GM21737 (cell line): ENCODE measurements at regions not wholly inside any gene's neighbourhood (a gene's known extent, or its start where the extent isn't known, plus 50 kb on each side); places are given as distances from the start of the nearest gene placed in this dataset.

Experiments used
- ATAC-seq: cut with Tn5 transposase; IDR thresholded peaks from one replicate; pipeline ENCODE4 v1.9.1; 2021; ENCODE audit warnings: mild to moderate bottlenecking, moderate library complexity; ENCODE audit not compliant: unreplicated experiment

- no peak for ATAC-seq
These were observed 670.6 kb downstream of the PTPRU start for GRCh38 chr1:29906927-29907326.

- no peak for ATAC-seq
These were observed 667.3 kb downstream of the PTPRU start for GRCh38 chr1:29903548-29904166.

GRCh38 chr1:29901624-29902325 is 665.5 kb downstream of the PTPRU start:
- ATAC-seq: no peak

- ATAC-seq: no peak
These were observed 664.4 kb downstream of the PTPRU start for GRCh38 chr1:29900712-29901111.

- ATAC-seq: no peak
These were observed 663.9 kb downstream of the PTPRU start for GRCh38 chr1:29900104-29900679.

GRCh38 chr1:29896791-29897714 is 660.7 kb downstream of the PTPRU start:
- ATAC-seq: no peak

- no peak for ATAC-seq
These were observed 660.0 kb downstream of the PTPRU start for GRCh38 chr1:29896300-29896699.

- ATAC-seq: no peak
These were observed 658.9 kb downstream of the PTPRU start for GRCh38 chr1:29895201-29895600.

- no peak for ATAC-seq
These were observed 658.0 kb downstream of the PTPRU start for GRCh38 chr1:29894311-29894710.

- ATAC-seq: no peak
These were observed 657.5 kb downstream of the PTPRU start for GRCh38 chr1:29893806-29894205.

GRCh38 chr1:29893046-29893723 is 656.9 kb downstream of the PTPRU start:
- no peak for ATAC-seq

- no peak for ATAC-seq
These were observed 655.9 kb downstream of the PTPRU start for GRCh38 chr1:29892247-29892646.

GRCh38 chr1:29890201-29890959 is 654.1 kb downstream of the PTPRU start:
- ATAC-seq: no peak

- ATAC-seq: no peak
These were observed 653.5 kb downstream of the PTPRU start for GRCh38 chr1:29889776-29890175.

- no peak for ATAC-seq
These were observed 648.4 kb downstream of the PTPRU start for GRCh38 chr1:29884740-29885139.

GRCh38 chr1:29883986-29884385 is 647.7 kb downstream of the PTPRU start:
- no peak for ATAC-seq

- no peak for ATAC-seq
These were observed 647.1 kb downstream of the PTPRU start for GRCh38 chr1:29883411-29883832.

- ATAC-seq: no peak
These were observed 644.2 kb downstream of the PTPRU start for GRCh38 chr1:29880556-29880955.

- ATAC-seq: no peak
These were observed 642.9 kb downstream of the PTPRU start for GRCh38 chr1:29879217-29879616.

- ATAC-seq: no peak
These were observed 642.2 kb downstream of the PTPRU start for GRCh38 chr1:29878501-29878900.
